Activated CD8-positive, alpha-beta T cell treated with anti-CD3 and anti-CD28 coated beads for 36 hours (primary cell): ENCODE measurements at regions not wholly inside any gene's neighbourhood (a gene's known extent, or its start where the extent isn't known, plus 50 kb on each side); places are given as distances from the start of the nearest gene placed in this dataset.
"Not testable (repeated sequence)": the region's sequence is repeated elsewhere in the genome, so short reads cannot be mapped to it uniquely, and the experiment has no call there.

Experiments
- ATAC-seq: fragments of 200-7000 bp; cut with Tn5 transposase; one replicate; pipeline ENCODE4 v1.10.0; 2021; ENCODE audit warnings: mild to moderate bottlenecking, moderate library complexity
- CTCF ChIA-PET: fragments of 350-600 bp; sonication (Branson Sonifier 250); formaldehyde crosslinking; loops from one replicate; lab custom pipeline; 2021; ENCODE audit warnings: antibody characterized with exemption; lab: Charles Lee
- POLR2A ChIA-PET: fragments of 350-600 bp; sonication (Branson Sonifier 250); formaldehyde crosslinking; loops from one replicate; lab custom pipeline; 2021; ENCODE audit warnings: antibody characterized with exemption; lab: Charles Lee
- DNase-seq: peaks from one replicate; pipeline ENCODE4 v3.0.0-alpha.2; 2020
- H3K27ac Mint-ChIP-seq: one replicate; pipeline ENCODE4 v1.8.0; 2021; ENCODE audit warnings: mild to moderate bottlenecking, mixed read lengths
- H3K27me3 Mint-ChIP-seq: one replicate; pipeline ENCODE4 v1.8.0; 2021; ENCODE audit warnings: mixed read lengths
- H3K36me3 Mint-ChIP-seq: one replicate; pipeline ENCODE4 v1.8.0; 2021; ENCODE audit warnings: low read depth, mixed read lengths
- H3K4me1 Mint-ChIP-seq: one replicate; pipeline ENCODE4 v1.8.0; 2021; ENCODE audit warnings: low read depth, mixed read lengths
- H3K4me3 Mint-ChIP-seq: one replicate; pipeline ENCODE4 v1.8.0; 2021; ENCODE audit warnings: mild to moderate bottlenecking, moderate library complexity, mixed read lengths
- H3K9me3 Mint-ChIP-seq: one replicate; pipeline ENCODE4 v1.8.0; 2021; ENCODE audit warnings: mixed read lengths
- CTCF ChIP-seq: fragments of 200-600 bp; IDR thresholded peaks from one replicate; pipeline ENCODE4 v1.8.0; 2022; ENCODE audit warnings: antibody characterized with exemption, mild to moderate bottlenecking
- intact Hi-C: fragments of 100-400 bp; cut with micrococcal nuclease; formaldehyde crosslinking; loops from one replicate; pipeline ENCODE4 v1.10.0; 2022

DNA sequence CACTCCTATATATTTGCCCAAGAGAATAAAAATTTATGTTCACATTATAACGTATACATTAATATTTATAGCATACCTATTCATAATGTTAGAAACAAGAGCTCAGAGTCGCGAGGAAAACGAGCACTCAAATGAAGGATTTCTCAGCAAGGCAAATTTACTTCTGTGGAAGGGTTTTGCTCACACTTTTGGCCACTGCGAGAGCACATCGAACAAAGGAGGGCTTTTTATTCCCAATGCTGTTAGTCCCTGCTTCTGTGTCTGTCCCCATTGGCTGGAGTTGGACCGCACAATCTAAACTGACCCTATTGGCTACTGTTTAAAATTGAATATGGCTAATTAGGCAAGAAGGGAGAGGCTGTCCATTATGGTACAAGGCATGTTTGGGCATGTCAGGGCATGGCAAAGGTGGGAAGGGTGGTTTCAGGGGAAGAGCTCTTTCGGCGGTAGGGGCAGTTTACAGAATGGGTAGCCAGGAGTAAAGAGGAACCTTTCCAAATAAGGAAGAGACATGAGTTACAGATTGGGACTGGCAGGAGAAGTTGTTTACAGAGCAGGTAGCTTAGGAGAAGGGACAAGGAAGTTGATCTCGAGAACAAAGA, 702.9 kb downstream of the TRHDE start:
- Mint-ChIP-seq H3K27me3 (no peaks in the 10 kb centered on the region), H3K9me3 (peaks cover 9% of the 10 kb centered on the region), H3K36me3 (no peaks in the 10 kb centered on the region), H3K27ac (no peak overlapping the region), H3K4me1 (no peaks in the 10 kb centered on the region), H3K4me3 (no peak overlapping the region)
- ChIA-PET POLR2A (no interaction called here), CTCF (no interaction called here)
- TF ChIP-seq CTCF = no peak
- no peak for DNase-seq
- intact Hi-C loops = no loop called here
- no peak for ATAC-seq

DNA sequence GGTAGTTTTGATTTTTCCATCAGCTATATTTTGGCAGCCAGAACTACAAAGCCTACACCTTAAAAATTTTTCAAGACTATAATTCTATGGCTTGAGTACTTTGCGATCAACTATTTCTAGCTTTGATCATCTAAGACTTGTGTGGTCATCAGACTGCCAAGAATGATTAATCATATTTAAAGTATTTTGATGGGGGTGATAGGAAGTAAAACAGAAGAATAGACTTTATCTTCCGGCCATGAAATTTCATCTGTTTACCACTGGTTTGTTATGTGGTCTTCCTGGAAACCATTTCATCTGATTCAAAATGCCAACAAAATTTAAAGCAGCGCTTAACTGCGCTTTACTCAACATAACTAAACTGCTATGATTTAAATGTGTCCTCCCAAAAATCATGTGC, 706.8 kb downstream of the TRHDE start:
- H3K27ac Mint-ChIP-seq = no peak overlapping the region
- H3K27me3 Mint-ChIP-seq = no peaks in the 10 kb centered on the region
- no peak overlapping the region for H3K4me3 Mint-ChIP-seq
- intact Hi-C loops = no loop called here
- CTCF ChIA-PET = no interaction called here
- H3K36me3 Mint-ChIP-seq = no peaks in the 10 kb centered on the region
- peaks cover 9% of the 10 kb centered on the region for H3K9me3 Mint-ChIP-seq
- POLR2A ChIA-PET = no interaction called here
- H3K4me1 Mint-ChIP-seq = no peaks in the 10 kb centered on the region
- DNase-seq (no peak), ATAC-seq (no peak)
- TF ChIP-seq CTCF = no peak

- DNase-seq (no peak), ATAC-seq (no peak)
- no peak overlapping the region for H3K4me3 Mint-ChIP-seq
- ChIA-PET POLR2A (no interaction called here), CTCF (no interaction called here)
- intact Hi-C loops = no loop called here
- H3K4me1 Mint-ChIP-seq = no peaks in the 10 kb centered on the region
- no peak for TF ChIP-seq CTCF
- H3K27ac Mint-ChIP-seq = no peak overlapping the region
- peaks cover 3% of the 10 kb centered on the region for H3K9me3 Mint-ChIP-seq
- H3K36me3 Mint-ChIP-seq = no peaks in the 10 kb centered on the region
- no peaks in the 10 kb centered on the region for H3K27me3 Mint-ChIP-seq
Measured at GRCh38 chr12:72982356-72982755, 710.2 kb downstream of the TRHDE start.

- H3K4me1 Mint-ChIP-seq = no peaks in the 10 kb centered on the region
- H3K27ac Mint-ChIP-seq = no peak overlapping the region
- ATAC-seq (no peak), DNase-seq (no peak)
- ChIA-PET POLR2A (no interaction called here), CTCF (no interaction called here)
- intact Hi-C loops = no loop called here
- H3K4me3 Mint-ChIP-seq = no peak overlapping the region
- peaks cover 8% of the 10 kb centered on the region for H3K9me3 Mint-ChIP-seq
- TF ChIP-seq CTCF = no peak
- no peaks in the 10 kb centered on the region for H3K36me3 Mint-ChIP-seq
- H3K27me3 Mint-ChIP-seq = no peaks in the 10 kb centered on the region
Measured at GRCh38 chr12:72986963-72987362, 714.8 kb downstream of the TRHDE start.

GRCh38 chr12:72989458-72989947, 717.3 kb downstream of the TRHDE start:
- no peaks in the 10 kb centered on the region for H3K36me3 Mint-ChIP-seq
- intact Hi-C loops = no loop called here
- CTCF ChIA-PET = no interaction called here
- POLR2A ChIA-PET = no interaction called here
- no peaks in the 10 kb centered on the region for H3K4me1 Mint-ChIP-seq
- H3K27ac Mint-ChIP-seq = no peak overlapping the region
- DNase-seq = no peak
- H3K4me3 Mint-ChIP-seq = no peak overlapping the region
- ATAC-seq = no peak
- H3K27me3 Mint-ChIP-seq = no peaks in the 10 kb centered on the region
- TF ChIP-seq CTCF = no peak
- peaks cover 11% of the 10 kb centered on the region for H3K9me3 Mint-ChIP-seq

- intact Hi-C loops, POLR2A ChIA-PET, H3K27ac Mint-ChIP-seq, H3K4me1 Mint-ChIP-seq, CTCF ChIA-PET, H3K9me3 Mint-ChIP-seq, H3K36me3 Mint-ChIP-seq, H3K27me3 Mint-ChIP-seq, DNase-seq, ATAC-seq, H3K4me3 Mint-ChIP-seq: not testable (repeated sequence)
Measured at GRCh38 chr12:72995029-72995428, 722.9 kb downstream of the TRHDE start.
